ENCODE measurements at regions not wholly inside any gene's neighbourhood (a gene's known extent, or its start where the extent isn't known, plus 50 kb on each side); places are given as distances from the start of the nearest gene placed in this dataset.

- H3K27ac ChIP-seq: no peak overlapping the region
Observed at GRCh38 chrX:39871648-39872047, 226.1 kb downstream of the BCOR start.

GRCh38 chrX:39873117-39873516 is 224.6 kb downstream of the BCOR start:
- 79 to 86% methylated on average over 3 to 5 of the region's 5 CpGs for WGBS, 2 donors
- no peak overlapping the region for H3K4me3 ChIP-seq (replicated peaks in 1 of 3)
- H3K4me1 ChIP-seq: no peaks in the 10 kb centered on the region
- H3K36me3 ChIP-seq: no peaks in the 10 kb centered on the region
- no peak overlapping the region for H3K27ac ChIP-seq
- DNase-seq: no peak
- no peaks in the 10 kb centered on the region for H3K27me3 ChIP-seq
- intact Hi-C loops (cut with DNase I): no loop called here
- H3K9me3 ChIP-seq: no peaks in the 10 kb centered on the region
- TF ChIP-seq POLR2A (IDR thresholded peaks at IDR 0.05) (no peak), CTCF (IDR thresholded peaks at IDR 0.05) (no peak)

More at GRCh38 chrX:39871648-39872047, 226.1 kb downstream of the BCOR start:
- intact Hi-C loops (cut with DNase I): no loop called here
- no peaks in the 10 kb centered on the region for H3K4me1 ChIP-seq
- no peaks in the 10 kb centered on the region for H3K9me3 ChIP-seq
- no peak overlapping the region for H3K4me3 ChIP-seq (replicated peaks in 1 of 3)
- TF ChIP-seq CTCF (IDR thresholded peaks at IDR 0.05) (no peak), POLR2A (IDR thresholded peaks at IDR 0.05) (no peak)
- WGBS, 2 donors: 72 to 88% methylated on average over 6 to 7 of the region's 8 CpGs
- no peak for DNase-seq
- no peaks in the 10 kb centered on the region for H3K36me3 ChIP-seq
- no peaks in the 10 kb centered on the region for H3K27me3 ChIP-seq

- Histone ChIP-seq H3K27me3 (no peaks in the 10 kb centered on the region), H3K27ac (no peak overlapping the region), H3K9me3 (no peaks in the 10 kb centered on the region), H3K4me3 (replicated peaks in 1 of 3) (no peak overlapping the region), H3K4me1 (no peaks in the 10 kb centered on the region), H3K36me3 (no peaks in the 10 kb centered on the region)
- 79% methylated on average over 4 of the region's 5 CpGs; no CpG with 5 or more reads in 1 of the 2 donors for WGBS, 2 donors
- TF ChIP-seq CTCF (IDR thresholded peaks at IDR 0.05) (no peak), POLR2A (IDR thresholded peaks at IDR 0.05) (no peak)
- intact Hi-C loops (cut with DNase I): no loop called here
- DNase-seq: no peak
Observed at GRCh38 chrX:39874202-39874816, 223.4 kb downstream of the BCOR start.

GRCh38 chrX:39875834-39876628 is 221.7 kb downstream of the BCOR start:
- 83% methylated on average over 6 to 12 of the region's 15 CpGs for WGBS, 2 donors
- no peak overlapping the region for H3K27ac ChIP-seq
- no peak overlapping the region for H3K4me3 ChIP-seq (replicated peaks in 1 of 3)
- H3K4me1 ChIP-seq: no peaks in the 10 kb centered on the region
- intact Hi-C loops (cut with DNase I): no loop called here
- H3K9me3 ChIP-seq: no peaks in the 10 kb centered on the region
- no peaks in the 10 kb centered on the region for H3K36me3 ChIP-seq
- TF ChIP-seq POLR2A (IDR thresholded peaks at IDR 0.05) (no peak), CTCF (IDR thresholded peaks at IDR 0.05) (no peak)
- H3K27me3 ChIP-seq: no peaks in the 10 kb centered on the region
- DNase-seq: no peak

- no peaks in the 10 kb centered on the region for H3K27me3 ChIP-seq
- intact Hi-C loops (cut with DNase I): no loop called here
- H3K4me3 ChIP-seq (replicated peaks in 1 of 3): no peak overlapping the region
- H3K4me1 ChIP-seq: no peaks in the 10 kb centered on the region
- H3K27ac ChIP-seq: no peak overlapping the region
- no peaks in the 10 kb centered on the region for H3K9me3 ChIP-seq
- H3K36me3 ChIP-seq: no peaks in the 10 kb centered on the region
- TF ChIP-seq POLR2A (IDR thresholded peaks at IDR 0.05) (no peak), CTCF (IDR thresholded peaks at IDR 0.05) (no peak)
- peak; percentile 29 to 49 for DNase-seq
- WGBS, 2 donors: 61 to 100% methylated on average over 1 to 7 of the region's 18 CpGs
Observed at GRCh38 chrX:39877905-39878304, 219.9 kb downstream of the BCOR start.

Measured in thyroid gland (tissue), 4 donors.